Osteoblast (primary cell): ENCODE measurements at regions not wholly inside any gene's neighbourhood (a gene's known extent, or its start where the extent isn't known, plus 50 kb on each side); places are given as distances from the start of the nearest gene placed in this dataset.

Source experiments
- DNase-seq: peaks from one replicate; pipeline ENCODE4 v3.0.0; 2011; ENCODE audit warnings: low spot score, mixed read lengths; ENCODE audit not compliant: insufficient read length; ENCODE audit errors: missing footprints
- H2AFZ ChIP-seq: 2 replicates; pipeline ENCODE4 v1.6.0; 2011; ENCODE audit warnings: mild to moderate bottlenecking, low read length
- H3K27ac ChIP-seq: 2 replicates; pipeline ENCODE4 v1.5.1; 2011; ENCODE audit warnings: mild to moderate bottlenecking, low read depth, low read length, moderate library complexity
- H3K27me3 ChIP-seq: 2 replicates; pipeline ENCODE4 v1.6.0; 2012; ENCODE audit warnings: mild to moderate bottlenecking, control low read depth, inconsistent platforms, low read length, moderate library complexity; ENCODE audit not compliant: insufficient read depth
- H3K36me3 ChIP-seq: 2 replicates; pipeline ENCODE4 v1.5.1; 2011; ENCODE audit warnings: mild to moderate bottlenecking, low read length, control low read depth, moderate library complexity; ENCODE audit not compliant: insufficient read depth
- H3K4me1 ChIP-seq: 2 replicates; pipeline ENCODE4 v1.5.1; 2011; ENCODE audit warnings: mild to moderate bottlenecking, low read length, control low read depth, moderate library complexity; ENCODE audit not compliant: insufficient read depth
- H3K4me2 ChIP-seq: 2 replicates; pipeline ENCODE4 v1.6.0; 2011; ENCODE audit warnings: mild to moderate bottlenecking, low read length; ENCODE audit not compliant: insufficient read depth
- H3K4me3 ChIP-seq: fragments of 200-600 bp; sonication (generic); 3 replicates; pipeline ENCODE4 v1.5.1; 2012; ENCODE audit warnings: mild to moderate bottlenecking, low read length, inconsistent platforms; ENCODE audit not compliant: insufficient read depth
- H3K79me2 ChIP-seq: 2 replicates; pipeline ENCODE4 v1.6.0; 2012; ENCODE audit warnings: mild to moderate bottlenecking, low read length, control low read depth, inconsistent platforms; ENCODE audit not compliant: insufficient read depth
- H3K9me3 ChIP-seq: 2 replicates; pipeline ENCODE4 v1.5.1; 2011; ENCODE audit warnings: low read depth, low read length, control low read depth
- H4K20me1 ChIP-seq: 2 replicates; pipeline ENCODE4 v1.6.0; 2012; ENCODE audit warnings: mild to moderate bottlenecking, low read length, control low read depth; ENCODE audit not compliant: insufficient read depth
- TF ChIP-seq, protein P1 (sequence below): IDR thresholded peaks from 2 replicates; pipeline ENCODE4 v1.5.1; 2011; ENCODE audit warnings: mild to moderate bottlenecking, low read depth, low read length, moderate library complexity; ENCODE audit errors: extremely low read depth

DNA sequence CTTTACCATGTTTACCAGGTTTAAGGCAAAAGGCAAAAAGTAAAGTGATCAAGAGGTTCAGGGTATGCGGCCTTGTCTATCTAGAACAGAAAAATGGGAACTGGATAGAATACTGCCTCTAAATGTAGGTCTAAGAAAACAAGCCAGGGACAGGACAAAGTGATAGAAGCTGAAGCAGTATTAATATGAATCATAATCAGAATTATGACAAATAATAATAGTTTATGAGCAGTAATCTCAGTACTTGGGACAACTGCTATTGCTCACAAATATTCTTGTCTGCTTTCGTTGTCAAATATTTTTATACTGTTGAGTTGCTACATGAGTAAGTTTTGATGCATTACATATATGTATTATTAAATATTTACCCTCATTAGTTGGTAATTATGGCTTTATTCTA, 356.9 kb upstream of the RBMS3 start:
- Histone ChIP-seq H2AFZ (no peak overlapping the region), H3K27ac (no peak overlapping the region), H3K4me2 (no peak overlapping the region), H3K27me3 (no peaks in the 10 kb centered on the region), H3K4me1 (peaks cover 5% of the 10 kb centered on the region), H3K79me2 (no peaks in the 10 kb centered on the region), H3K36me3 (no peaks in the 10 kb centered on the region), H3K9me3 (no peaks in the 10 kb centered on the region), H3K4me3 (no peak overlapping the region), H4K20me1 (no peaks in the 10 kb centered on the region)
- TF ChIP-seq, protein P1, sequence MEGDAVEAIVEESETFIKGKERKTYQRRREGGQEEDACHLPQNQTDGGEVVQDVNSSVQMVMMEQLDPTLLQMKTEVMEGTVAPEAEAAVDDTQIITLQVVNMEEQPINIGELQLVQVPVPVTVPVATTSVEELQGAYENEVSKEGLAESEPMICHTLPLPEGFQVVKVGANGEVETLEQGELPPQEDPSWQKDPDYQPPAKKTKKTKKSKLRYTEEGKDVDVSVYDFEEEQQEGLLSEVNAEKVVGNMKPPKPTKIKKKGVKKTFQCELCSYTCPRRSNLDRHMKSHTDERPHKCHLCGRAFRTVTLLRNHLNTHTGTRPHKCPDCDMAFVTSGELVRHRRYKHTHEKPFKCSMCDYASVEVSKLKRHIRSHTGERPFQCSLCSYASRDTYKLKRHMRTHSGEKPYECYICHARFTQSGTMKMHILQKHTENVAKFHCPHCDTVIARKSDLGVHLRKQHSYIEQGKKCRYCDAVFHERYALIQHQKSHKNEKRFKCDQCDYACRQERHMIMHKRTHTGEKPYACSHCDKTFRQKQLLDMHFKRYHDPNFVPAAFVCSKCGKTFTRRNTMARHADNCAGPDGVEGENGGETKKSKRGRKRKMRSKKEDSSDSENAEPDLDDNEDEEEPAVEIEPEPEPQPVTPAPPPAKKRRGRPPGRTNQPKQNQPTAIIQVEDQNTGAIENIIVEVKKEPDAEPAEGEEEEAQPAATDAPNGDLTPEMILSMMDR = no peak
- DNase-seq = no peak

DNA sequence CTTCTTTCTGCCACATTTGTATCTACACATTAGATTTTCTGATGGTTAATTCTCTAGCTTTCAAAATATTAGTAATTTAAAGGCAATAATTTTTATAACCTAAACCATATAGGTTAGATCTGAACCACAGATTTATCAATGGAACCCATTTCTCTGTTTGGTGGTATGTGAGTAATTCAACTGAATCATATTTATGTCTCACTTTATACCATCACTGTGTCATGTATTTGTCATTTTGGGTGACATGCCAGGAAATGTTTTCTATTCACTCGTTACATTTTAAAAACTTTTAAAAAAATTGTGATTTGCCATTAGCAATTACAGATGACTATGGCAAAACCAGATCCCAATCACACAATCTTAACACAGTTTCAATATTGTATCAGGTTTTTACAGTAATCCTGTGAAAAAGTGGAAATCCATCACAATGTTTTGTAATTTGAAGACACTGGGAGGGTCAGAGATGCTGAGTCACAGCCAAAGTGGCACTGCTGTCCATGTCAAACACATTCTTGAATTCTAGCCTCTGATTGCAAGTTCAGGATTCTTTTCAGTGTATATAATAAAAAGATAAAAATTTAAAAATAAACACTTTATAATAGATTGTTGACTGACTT, 356.0 kb upstream of the RBMS3 start:
- no peaks in the 10 kb centered on the region for H3K79me2 ChIP-seq
- TF ChIP-seq, protein P1 = no peak
- DNase-seq = no peak
- H3K27ac ChIP-seq = peak overlapping the region; percentile 31
- H2AFZ ChIP-seq = no peak overlapping the region
- H3K36me3 ChIP-seq = no peaks in the 10 kb centered on the region
- H3K9me3 ChIP-seq = no peaks in the 10 kb centered on the region
- no peaks in the 10 kb centered on the region for H4K20me1 ChIP-seq
- peaks cover 5% of the 10 kb centered on the region for H3K4me1 ChIP-seq
- H3K4me2 ChIP-seq = peak overlapping the region; percentile 37
- H3K27me3 ChIP-seq = no peaks in the 10 kb centered on the region
- H3K4me3 ChIP-seq = peak overlapping the region; percentile 9

DNA sequence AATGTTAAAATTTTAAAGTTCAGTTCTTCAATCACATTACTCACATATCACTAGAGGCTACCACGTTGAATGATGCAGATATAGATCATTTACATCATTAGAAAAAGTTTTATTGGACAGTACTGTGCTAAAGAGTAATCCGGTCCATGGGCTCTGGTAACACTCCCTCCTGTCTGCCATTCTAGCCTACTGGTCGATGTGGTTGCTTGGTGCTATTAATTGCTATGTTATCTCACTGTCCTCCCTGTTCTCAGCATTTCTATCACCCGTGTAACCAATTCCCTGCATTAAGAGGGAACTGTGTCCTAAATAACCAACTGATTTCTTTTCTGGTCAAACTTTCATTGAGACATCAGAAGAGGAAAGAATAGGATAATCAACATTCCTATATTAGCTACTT, 347.5 kb upstream of the RBMS3 start:
- Histone ChIP-seq H3K4me1 (no peaks in the 10 kb centered on the region), H3K9me3 (no peaks in the 10 kb centered on the region)

DNA sequence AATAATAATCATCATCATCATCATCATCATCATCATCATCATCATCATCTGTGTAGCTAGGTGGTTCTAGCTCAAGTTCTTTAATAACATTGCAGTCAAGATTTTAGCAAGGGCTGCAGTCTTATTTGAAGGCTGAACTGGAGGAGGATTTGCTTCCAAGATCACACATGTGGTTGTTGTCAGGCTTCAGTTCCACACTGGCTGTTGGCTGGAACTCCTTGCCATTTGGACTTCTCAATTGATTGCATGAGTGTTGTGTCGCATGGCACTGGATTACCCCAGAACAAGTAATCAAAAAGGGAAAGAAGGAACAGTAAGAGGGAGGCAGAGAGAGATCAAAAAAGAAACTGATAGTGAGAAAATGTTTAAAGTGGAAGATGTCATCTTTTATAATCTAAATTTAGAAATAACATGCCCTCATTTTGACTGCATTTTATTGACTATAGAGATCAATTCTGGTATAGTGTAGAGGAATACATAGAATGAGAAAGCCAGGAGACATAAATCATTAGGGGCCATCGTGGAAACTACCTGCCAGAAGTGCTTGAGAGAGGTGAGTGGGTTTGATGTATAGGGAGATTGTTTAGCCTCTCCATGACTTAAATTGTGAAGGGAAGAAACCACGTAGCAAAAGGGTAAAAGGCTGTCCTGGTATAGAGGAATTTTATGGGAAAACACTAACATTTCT, 346.6 kb upstream of the RBMS3 start:
- Histone ChIP-seq H3K4me2 (no peak overlapping the region), H3K36me3 (no peaks in the 10 kb centered on the region), H3K4me3 (no peak overlapping the region), H3K27me3 (no peaks in the 10 kb centered on the region), H3K4me1 (no peaks in the 10 kb centered on the region), H4K20me1 (no peaks in the 10 kb centered on the region), H3K9me3 (no peaks in the 10 kb centered on the region), H3K27ac (no peak overlapping the region), H3K79me2 (no peaks in the 10 kb centered on the region), H2AFZ (no peak overlapping the region)
- TF ChIP-seq, protein P1 = no peak
- no peak for DNase-seq

More for the DNA sequence above, 347.5 kb upstream of the RBMS3 start:
- no peak overlapping the region for H2AFZ ChIP-seq
- no peak overlapping the region for H3K27ac ChIP-seq
- H3K36me3 ChIP-seq = no peaks in the 10 kb centered on the region
- no peaks in the 10 kb centered on the region for H4K20me1 ChIP-seq
- H3K4me2 ChIP-seq = no peak overlapping the region
- H3K27me3 ChIP-seq = no peaks in the 10 kb centered on the region
- H3K4me3 ChIP-seq = no peak overlapping the region
- TF ChIP-seq, protein P1 = no peak
- H3K79me2 ChIP-seq = no peaks in the 10 kb centered on the region
- DNase-seq = no peak
